Kidney (tissue), 13 donors: ENCODE measurements at regions not wholly inside any gene's neighbourhood (a gene's known extent, or its start where the extent isn't known, plus 50 kb on each side); places are given as distances from the start of the nearest gene placed in this dataset.

Source experiments
- DNase-seq, 5 donors: peaks; one replicate each; pipeline ENCODE4 v3.0.0-alpha.2; 2013 to 2020
- FAIRE-seq: peaks from 2 replicates; lab custom pipeline; 2012; peaks lifted over from hg19 to GRCh38; lab: Jason Lieb, UNC
- H3K27ac ChIP-seq, 2 donors: one replicate each; pipeline ENCODE4 v1.7.0; 2013; ENCODE audit warnings: low read depth in 2 of 2, low read length in 2 of 2, inconsistent platforms in 1 of 2
- H3K27me3 ChIP-seq: one replicate; pipeline ENCODE4 v1.7.1; 2013; ENCODE audit warnings: low read length, inconsistent platforms; ENCODE audit not compliant: control insufficient read depth, insufficient read depth
- H3K36me3 ChIP-seq, 3 donors: one replicate each; pipeline versions ENCODE4 v1.7.0 to v1.7.1; 2013; ENCODE audit warnings: low read length in 3 of 3, control low read depth in 1 of 3, inconsistent platforms in 1 of 3; ENCODE audit not compliant: insufficient read depth in 3 of 3, control insufficient read depth in 2 of 3
- H3K4me1 ChIP-seq, 3 donors: one replicate each; pipeline versions ENCODE4 v1.7.0 to v1.7.1; 2013; ENCODE audit warnings: low read length in 3 of 3, inconsistent platforms in 1 of 3, low read depth in 1 of 3; ENCODE audit not compliant: control insufficient read depth in 2 of 3, insufficient read depth in 2 of 3
- H3K4me3 ChIP-seq, 3 donors: one replicate each; pipeline versions ENCODE4 v1.7.0 to v1.8.1; 2013; ENCODE audit warnings: low read length in 3 of 3, control low read depth in 1 of 3, inconsistent platforms in 1 of 3
- H3K9ac ChIP-seq, 3 donors: one replicate each; pipeline versions ENCODE4 v1.7.0 to v1.7.1; 2013; ENCODE audit warnings: low read length in 3 of 3, control low read depth in 1 of 3, inconsistent platforms in 1 of 3
- H3K9me3 ChIP-seq, 3 donors: one replicate each; pipeline versions ENCODE4 v1.7.0 to v1.7.1; 2013; ENCODE audit warnings: low read length in 3 of 3, control low read depth in 1 of 3, inconsistent platforms in 1 of 3; ENCODE audit not compliant: control insufficient read depth in 2 of 3, insufficient read depth in 1 of 3
- intact Hi-C: fragments of 100-400 bp; cut with DNase I; formaldehyde crosslinking; loops from one replicate; pipeline ENCODE4 v1.11.1; 2022
- TF ChIP-seq, protein P1 (sequence below): IDR thresholded peaks from 3 replicates; pipeline ENCODE4 v1.5.1; 2012; ENCODE audit warnings: mild to moderate bottlenecking, moderate library complexity, borderline replicate concordance; ENCODE audit not compliant: insufficient read depth; ENCODE audit errors: extremely low read depth
- donor health status: control.
- donor health status: control.
- donor health status: control.
- donor health status: control.
- donor health status: control.
- donor health status: DM: yes; HTN: yes; CAD: no.
- donor health status: Normal renal cell carcinoma (clear cell type).

DNA sequence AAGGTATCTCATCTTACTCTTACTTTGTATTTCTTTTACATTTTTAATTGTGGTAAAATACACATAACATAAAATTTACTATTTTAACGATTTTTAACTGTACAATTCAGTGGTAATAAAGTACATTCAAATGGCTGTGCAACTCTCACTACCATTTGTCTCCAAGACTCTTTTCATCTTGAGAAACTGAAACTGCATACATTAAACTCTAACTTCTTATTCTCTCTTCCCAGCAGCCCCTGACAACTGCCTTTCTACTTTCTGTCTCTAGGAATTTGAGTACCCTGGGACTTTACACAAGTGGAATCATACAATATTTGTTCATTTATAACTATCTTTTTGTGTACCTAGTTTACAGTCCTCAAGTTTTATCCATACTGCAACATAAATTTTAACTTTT, 725.8 kb upstream of the KIRREL3 start:
- intact Hi-C loops = no loop called here
- TF ChIP-seq, protein P1, sequence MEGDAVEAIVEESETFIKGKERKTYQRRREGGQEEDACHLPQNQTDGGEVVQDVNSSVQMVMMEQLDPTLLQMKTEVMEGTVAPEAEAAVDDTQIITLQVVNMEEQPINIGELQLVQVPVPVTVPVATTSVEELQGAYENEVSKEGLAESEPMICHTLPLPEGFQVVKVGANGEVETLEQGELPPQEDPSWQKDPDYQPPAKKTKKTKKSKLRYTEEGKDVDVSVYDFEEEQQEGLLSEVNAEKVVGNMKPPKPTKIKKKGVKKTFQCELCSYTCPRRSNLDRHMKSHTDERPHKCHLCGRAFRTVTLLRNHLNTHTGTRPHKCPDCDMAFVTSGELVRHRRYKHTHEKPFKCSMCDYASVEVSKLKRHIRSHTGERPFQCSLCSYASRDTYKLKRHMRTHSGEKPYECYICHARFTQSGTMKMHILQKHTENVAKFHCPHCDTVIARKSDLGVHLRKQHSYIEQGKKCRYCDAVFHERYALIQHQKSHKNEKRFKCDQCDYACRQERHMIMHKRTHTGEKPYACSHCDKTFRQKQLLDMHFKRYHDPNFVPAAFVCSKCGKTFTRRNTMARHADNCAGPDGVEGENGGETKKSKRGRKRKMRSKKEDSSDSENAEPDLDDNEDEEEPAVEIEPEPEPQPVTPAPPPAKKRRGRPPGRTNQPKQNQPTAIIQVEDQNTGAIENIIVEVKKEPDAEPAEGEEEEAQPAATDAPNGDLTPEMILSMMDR = no peak
- Histone ChIP-seq H3K27me3 (no peaks in the 10 kb centered on the region), H3K36me3 (no peaks in the 10 kb centered on the region), H3K9me3 (no peaks in the 10 kb centered on the region), H3K4me1 (no peaks in the 10 kb centered on the region), H3K9ac (no peak overlapping the region), H3K27ac (no peak overlapping the region), H3K4me3 (no peak overlapping the region)
- FAIRE-seq = no peak
- DNase-seq = no peak

DNA sequence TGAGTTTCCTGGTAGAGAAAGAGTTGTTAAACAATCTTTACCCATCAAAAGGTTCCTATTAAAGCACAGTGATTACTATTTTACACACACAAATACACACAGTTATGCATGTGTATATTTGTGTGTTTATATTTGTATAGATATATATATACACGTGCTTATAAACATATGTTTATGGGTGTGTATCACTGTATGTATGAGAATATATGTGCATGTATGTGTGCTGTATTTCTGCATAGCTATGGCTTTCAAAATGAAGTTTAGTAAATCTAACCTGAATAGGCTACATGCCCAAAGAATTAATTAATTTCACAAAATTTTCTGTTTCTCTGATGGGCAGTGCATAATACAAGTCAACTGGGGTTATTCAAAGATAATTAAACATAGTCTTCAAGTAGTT, 723.1 kb upstream of the KIRREL3 start:
- Histone ChIP-seq H3K4me3 (no peak overlapping the region), H3K36me3 (no peaks in the 10 kb centered on the region), H3K4me1 (no peaks in the 10 kb centered on the region), H3K27me3 (no peaks in the 10 kb centered on the region), H3K9ac (no peak overlapping the region), H3K27ac (no peak overlapping the region), H3K9me3 (no peaks in the 10 kb centered on the region)
- intact Hi-C loops = no loop called here
- DNase-seq (no peak), FAIRE-seq (no peak)
- TF ChIP-seq, protein P1 = no peak

DNA sequence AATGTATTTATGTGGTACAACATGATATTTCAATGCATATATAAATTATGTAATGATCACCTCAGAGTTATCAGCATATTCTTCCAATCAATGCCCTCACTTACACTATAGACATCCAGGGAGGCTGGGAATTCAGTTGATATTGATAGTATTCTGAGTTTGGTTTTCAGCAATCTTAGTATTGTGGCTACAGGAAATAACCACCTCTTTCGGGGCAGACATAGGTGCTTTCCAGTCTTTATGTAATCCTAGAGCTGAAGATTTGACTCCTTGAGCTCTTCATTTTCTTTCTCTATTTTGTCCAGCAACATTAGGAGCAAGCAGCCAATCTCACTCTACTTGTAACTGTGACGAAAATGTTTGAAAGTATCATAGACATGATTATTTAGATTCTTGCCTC, 712.7 kb upstream of the KIRREL3 start:
- TF ChIP-seq, protein P1 = no peak
- Histone ChIP-seq H3K9me3 (no peaks in the 10 kb centered on the region), H3K4me3 (no peak overlapping the region), H3K9ac (no peak overlapping the region), H3K27me3 (no peaks in the 10 kb centered on the region), H3K27ac (no peak overlapping the region), H3K4me1 (no peaks in the 10 kb centered on the region), H3K36me3 (no peaks in the 10 kb centered on the region)
- intact Hi-C loops = no loop called here
- no peak for FAIRE-seq
- DNase-seq = no peak

DNA sequence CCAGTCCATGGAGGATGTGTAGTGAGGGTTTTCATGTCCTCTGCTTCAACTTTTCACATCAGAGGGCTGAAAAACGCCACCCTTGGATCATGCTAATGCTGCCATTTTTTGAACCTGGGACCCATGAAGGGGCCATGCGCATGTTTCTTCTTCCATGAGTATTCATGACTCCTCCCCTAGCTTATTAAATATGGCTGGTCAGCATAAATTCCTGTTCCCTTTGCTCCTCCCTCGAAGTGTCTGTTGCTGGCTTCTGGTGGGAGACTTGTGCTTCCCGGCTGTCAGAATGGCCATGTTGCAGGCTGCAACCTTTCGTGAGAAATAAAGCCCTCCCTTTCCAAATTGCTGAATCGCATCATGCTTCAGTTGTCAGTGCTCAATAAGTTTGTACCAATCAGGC, 711.2 kb upstream of the KIRREL3 start:
- no peak overlapping the region for H3K9ac ChIP-seq
- intact Hi-C loops = no loop called here
- H3K36me3 ChIP-seq = no peaks in the 10 kb centered on the region
- FAIRE-seq (no peak), DNase-seq (no peak)
- no peaks in the 10 kb centered on the region for H3K9me3 ChIP-seq
- TF ChIP-seq, protein P1 = no peak
- H3K27ac ChIP-seq = no peak overlapping the region
- H3K27me3 ChIP-seq = no peaks in the 10 kb centered on the region
- no peaks in the 10 kb centered on the region for H3K4me1 ChIP-seq
- no peak overlapping the region for H3K4me3 ChIP-seq
